Activated CD4-positive, alpha-beta memory T cell treated with anti-CD3 and anti-CD28 coated beads for 36 hours (primary cell): ENCODE measurements at regions not wholly inside any gene's neighbourhood (a gene's known extent, or its start where the extent isn't known, plus 50 kb on each side); places are given as distances from the start of the nearest gene placed in this dataset.

ENCODE experiments used
- CTCF ChIA-PET: fragments of 350-600 bp; sonication (Branson Sonifier 250); formaldehyde crosslinking; loops from one replicate; lab custom pipeline; 2021; ENCODE audit warnings: antibody characterized with exemption, inconsistent platforms; lab: Charles Lee
- POLR2A ChIA-PET: fragments of 350-600 bp; sonication (Branson Sonifier 250); formaldehyde crosslinking; loops from one replicate; lab custom pipeline; 2021; ENCODE audit warnings: antibody characterized with exemption; lab: Charles Lee
- DNase-seq: peaks from one replicate; pipeline ENCODE4 v3.0.0-alpha.2; 2020
- H3K27ac Mint-ChIP-seq: one replicate; pipeline ENCODE4 v1.8.0; 2021; ENCODE audit warnings: mixed read lengths
- H3K27me3 Mint-ChIP-seq: one replicate; pipeline ENCODE4 v1.8.0; 2021; ENCODE audit warnings: mixed read lengths
- H3K36me3 Mint-ChIP-seq: one replicate; pipeline ENCODE4 v1.8.0; 2021; ENCODE audit warnings: mixed read lengths
- H3K4me1 Mint-ChIP-seq: one replicate; pipeline ENCODE4 v1.8.0; 2021; ENCODE audit warnings: low read depth, mixed read lengths
- H3K4me3 Mint-ChIP-seq: one replicate; pipeline ENCODE4 v1.8.0; 2021; ENCODE audit warnings: mild to moderate bottlenecking, mixed read lengths
- H3K9me3 Mint-ChIP-seq: one replicate; pipeline ENCODE4 v1.8.0; 2021; ENCODE audit warnings: mixed read lengths
- intact Hi-C: fragments of 100-400 bp; cut with micrococcal nuclease; formaldehyde crosslinking; loops from one replicate; pipeline ENCODE4 v1.15.1; 2023

- H3K36me3 Mint-ChIP-seq: no peaks in the 10 kb centered on the region
- H3K4me1 Mint-ChIP-seq: no peaks in the 10 kb centered on the region
- H3K9me3 Mint-ChIP-seq: no peaks in the 10 kb centered on the region
- ChIA-PET CTCF (no interaction called here), POLR2A (no interaction called here)
- intact Hi-C loops: no loop called here
- H3K4me3 Mint-ChIP-seq: no peak overlapping the region
- peaks cover 1% of the 10 kb centered on the region for H3K27me3 Mint-ChIP-seq
- no peak overlapping the region for H3K27ac Mint-ChIP-seq
- DNase-seq: no peak
Measured at GRCh38 chr20:60478533-60478932, 520.3 kb downstream of the CDH26 start.

- CTCF ChIA-PET: no interaction called here
- intact Hi-C loops: no loop called here
- POLR2A ChIA-PET: no interaction called here
- Mint-ChIP-seq H3K4me1 (no peaks in the 10 kb centered on the region), H3K36me3 (no peaks in the 10 kb centered on the region), H3K9me3 (no peaks in the 10 kb centered on the region), H3K27ac (no peak overlapping the region), H3K4me3 (no peak overlapping the region), H3K27me3 (no peaks in the 10 kb centered on the region)
- DNase-seq: no peak
Measured at GRCh38 chr20:60480950-60481742, 522.9 kb downstream of the CDH26 start.

- intact Hi-C loops: no loop called here
- Mint-ChIP-seq H3K9me3 (no peaks in the 10 kb centered on the region), H3K4me3 (no peak overlapping the region), H3K4me1 (no peaks in the 10 kb centered on the region), H3K27me3 (no peaks in the 10 kb centered on the region), H3K27ac (no peak overlapping the region), H3K36me3 (no peaks in the 10 kb centered on the region)
- DNase-seq: no peak
- CTCF ChIA-PET: no interaction called here
- POLR2A ChIA-PET: no interaction called here
Measured at GRCh38 chr20:60481743-60482133, 523.5 kb downstream of the CDH26 start.

GRCh38 chr20:60482221-60483008 is 524.2 kb downstream of the CDH26 start:
- Mint-ChIP-seq H3K36me3 (no peaks in the 10 kb centered on the region), H3K27me3 (no peaks in the 10 kb centered on the region), H3K4me3 (no peak overlapping the region), H3K27ac (no peak overlapping the region), H3K4me1 (no peaks in the 10 kb centered on the region), H3K9me3 (no peaks in the 10 kb centered on the region)
- intact Hi-C loops: no loop called here
- CTCF ChIA-PET: no interaction called here
- DNase-seq: no peak
- POLR2A ChIA-PET: no interaction called here

GRCh38 chr20:60483371-60483770 is 525.1 kb downstream of the CDH26 start:
- intact Hi-C loops: no loop called here
- no peak for DNase-seq
- H3K27ac Mint-ChIP-seq: no peak overlapping the region
- ChIA-PET POLR2A (no interaction called here), CTCF (no interaction called here)
- no peaks in the 10 kb centered on the region for H3K9me3 Mint-ChIP-seq
- no peaks in the 10 kb centered on the region for H3K36me3 Mint-ChIP-seq
- no peaks in the 10 kb centered on the region for H3K4me1 Mint-ChIP-seq
- H3K27me3 Mint-ChIP-seq: no peaks in the 10 kb centered on the region
- H3K4me3 Mint-ChIP-seq: no peak overlapping the region

GRCh38 chr20:60484316-60484715 is 526.1 kb downstream of the CDH26 start:
- ChIA-PET CTCF (no interaction called here), POLR2A (no interaction called here)
- Mint-ChIP-seq H3K4me3 (no peak overlapping the region), H3K27me3 (no peaks in the 10 kb centered on the region), H3K27ac (no peak overlapping the region), H3K36me3 (no peaks in the 10 kb centered on the region), H3K4me1 (no peaks in the 10 kb centered on the region), H3K9me3 (no peaks in the 10 kb centered on the region)
- intact Hi-C loops: no loop called here
- DNase-seq: no peak

GRCh38 chr20:60485012-60485760 is 527.0 kb downstream of the CDH26 start:
- intact Hi-C loops: no loop called here
- ChIA-PET CTCF (no interaction called here), POLR2A (no interaction called here)
- Mint-ChIP-seq H3K36me3 (no peaks in the 10 kb centered on the region), H3K9me3 (no peaks in the 10 kb centered on the region), H3K4me3 (no peak overlapping the region), H3K4me1 (no peaks in the 10 kb centered on the region), H3K27me3 (no peaks in the 10 kb centered on the region), H3K27ac (no peak overlapping the region)
- DNase-seq: no peak

GRCh38 chr20:60486315-60486714 is 528.1 kb downstream of the CDH26 start:
- POLR2A ChIA-PET: no interaction called here
- no peak overlapping the region for H3K4me3 Mint-ChIP-seq
- H3K27ac Mint-ChIP-seq: no peak overlapping the region
- no peaks in the 10 kb centered on the region for H3K36me3 Mint-ChIP-seq
- no peak for DNase-seq
- no peaks in the 10 kb centered on the region for H3K4me1 Mint-ChIP-seq
- intact Hi-C loops: no loop called here
- CTCF ChIA-PET: no interaction called here
- H3K27me3 Mint-ChIP-seq: no peaks in the 10 kb centered on the region
- H3K9me3 Mint-ChIP-seq: no peaks in the 10 kb centered on the region

- CTCF ChIA-PET: no interaction called here
- no peaks in the 10 kb centered on the region for H3K27me3 Mint-ChIP-seq
- POLR2A ChIA-PET: no interaction called here
- DNase-seq: no peak
- no peaks in the 10 kb centered on the region for H3K4me1 Mint-ChIP-seq
- no peaks in the 10 kb centered on the region for H3K36me3 Mint-ChIP-seq
- intact Hi-C loops: no loop called here
- no peaks in the 10 kb centered on the region for H3K9me3 Mint-ChIP-seq
- H3K27ac Mint-ChIP-seq: no peak overlapping the region
- no peak overlapping the region for H3K4me3 Mint-ChIP-seq
Measured at GRCh38 chr20:60486937-60487336, 528.7 kb downstream of the CDH26 start.

GRCh38 chr20:60490217-60491050 is 532.2 kb downstream of the CDH26 start:
- H3K4me1 Mint-ChIP-seq: no peaks in the 10 kb centered on the region
- DNase-seq: no peak
- H3K27ac Mint-ChIP-seq: no peak overlapping the region
- no peaks in the 10 kb centered on the region for H3K9me3 Mint-ChIP-seq
- no peak overlapping the region for H3K4me3 Mint-ChIP-seq
- ChIA-PET CTCF (no interaction called here), POLR2A (no interaction called here)
- intact Hi-C loops: no loop called here
- no peaks in the 10 kb centered on the region for H3K36me3 Mint-ChIP-seq
- H3K27me3 Mint-ChIP-seq: no peaks in the 10 kb centered on the region

GRCh38 chr20:60491051-60491581 is 532.9 kb downstream of the CDH26 start:
- Mint-ChIP-seq H3K27ac (no peak overlapping the region), H3K36me3 (no peaks in the 10 kb centered on the region), H3K4me1 (no peaks in the 10 kb centered on the region), H3K4me3 (no peak overlapping the region), H3K27me3 (no peaks in the 10 kb centered on the region), H3K9me3 (no peaks in the 10 kb centered on the region)
- POLR2A ChIA-PET: no interaction called here
- CTCF ChIA-PET: no interaction called here
- intact Hi-C loops: no loop called here
- no peak for DNase-seq
